KG1 (cell line): ENCODE measurements at regions not wholly inside any gene's neighbourhood (a gene's known extent, or its start where the extent isn't known, plus 50 kb on each side); places are given as distances from the start of the nearest gene placed in this dataset.
"Not testable (repeated sequence)": the region's sequence is repeated elsewhere in the genome, so short reads cannot be mapped to it uniquely, and the experiment has no call there.

ENCODE experiments used
- DNase-seq: peaks from one replicate; lab custom pipeline; 2025; lab: John Stamatoyannopoulos, UW

GRCh38 chr9:102728946-102729345, 266.2 kb upstream of the CYLC2 start:
- no peak for DNase-seq

GRCh38 chr9:102714184-102714583, 280.9 kb upstream of the CYLC2 start:
- DNase-seq = no peak

GRCh38 chr9:102712910-102713309, 282.2 kb upstream of the CYLC2 start:
- DNase-seq = not testable (repeated sequence)

- DNase-seq = no peak
Observed at GRCh38 chr9:102700936-102701335, 294.2 kb upstream of the CYLC2 start.

GRCh38 chr9:102669220-102669619, 325.9 kb upstream of the CYLC2 start:
- DNase-seq = no peak

GRCh38 chr9:102652471-102652870, 342.7 kb upstream of the CYLC2 start:
- DNase-seq = no peak

- DNase-seq = no peak
Observed at GRCh38 chr9:102650896-102651295, 344.2 kb upstream of the CYLC2 start.

GRCh38 chr9:102642651-102643050, 352.5 kb upstream of the CYLC2 start:
- DNase-seq = no peak

- no peak for DNase-seq
Observed at GRCh38 chr9:102631559-102631958, 363.6 kb upstream of the CYLC2 start.

GRCh38 chr9:102609461-102609860, 385.7 kb upstream of the CYLC2 start:
- no peak for DNase-seq

GRCh38 chr9:102603198-102604195, 391.6 kb upstream of the CYLC2 start:
- DNase-seq = not testable (repeated sequence)

GRCh38 chr9:102594241-102594640, 400.9 kb upstream of the CYLC2 start:
- no peak for DNase-seq

GRCh38 chr9:102587281-102587680, 407.9 kb upstream of the CYLC2 start:
- DNase-seq = no peak

GRCh38 chr9:102569436-102569835, 425.7 kb upstream of the CYLC2 start:
- no peak for DNase-seq

GRCh38 chr9:102551346-102551745, 443.8 kb upstream of the CYLC2 start:
- DNase-seq = no peak

GRCh38 chr9:102550886-102551285, 444.2 kb upstream of the CYLC2 start:
- no peak for DNase-seq

- no peak for DNase-seq
Observed at GRCh38 chr9:102550266-102550665, 444.9 kb upstream of the CYLC2 start.

- no peak for DNase-seq
Observed at GRCh38 chr9:102534031-102534430, 461.1 kb upstream of the CYLC2 start.

GRCh38 chr9:102521097-102521755, 473.9 kb upstream of the CYLC2 start:
- DNase-seq = no peak

GRCh38 chr9:102519423-102519822, 475.7 kb upstream of the CYLC2 start:
- DNase-seq = no peak

- DNase-seq = no peak
Observed at GRCh38 chr9:102518324-102518723, 476.8 kb upstream of the CYLC2 start.

GRCh38 chr9:102514541-102514940, 480.6 kb upstream of the CYLC2 start:
- DNase-seq = no peak

- no peak for DNase-seq
Observed at GRCh38 chr9:102507044-102507687, 488.0 kb upstream of the CYLC2 start.
